K562 (cell line): ENCODE measurements at regions not wholly inside any gene's neighbourhood (a gene's known extent, or its start where the extent isn't known, plus 50 kb on each side); places are given as distances from the start of the nearest gene placed in this dataset.
A peak's percentile ranks its signal among the peaks of the same experiment; 100 is the strongest.

Experiments used
- CEBPG ChIP-seq, 3 experiments: fragments of 200-800 bp in 1 of 3; sonication (Bioruptor generic) in 1 of 3; sonication (generic) in 1 of 3; formaldehyde crosslinking in 1 of 3; IDR thresholded peaks in 2 of 3; conservative IDR thresholded peaks in 1 of 3; 2 replicates each; pipeline versions ENCODE4 v1.6.1 to v1.8.0; 2016 to 2022; ENCODE audit warnings: missing compliant biosample characterization in 2 of 3, missing genetic modification characterization in 2 of 3, mild to moderate bottlenecking in 1 of 3, missing genetic modification reagents in 1 of 3
- ESRRA ChIP-seq: fragments of 450-650 bp; IDR thresholded peaks from 2 replicates; pipeline ENCODE4 v1.6.1; 2014; ENCODE audit warnings: low read depth, mild to moderate bottlenecking, moderate library complexity, borderline replicate concordance
- FOXM1 ChIP-seq, 2 experiments: fragments of 450-650 bp in 1 of 2; sonication (generic) in 1 of 2; formaldehyde crosslinking in 1 of 2; IDR thresholded peaks; 2 replicates each; pipeline versions ENCODE4 v1.6.1 to v1.9.0; 2017 to 2022; ENCODE audit warnings: low read depth in 2 of 2, mild to moderate bottlenecking in 2 of 2, missing genetic modification reagents in 1 of 2, moderate library complexity in 1 of 2
- ILK ChIP-seq: fragments of 450-650 bp; IDR thresholded peaks from 2 replicates; pipeline ENCODE4 v1.6.1; 2016; ENCODE audit warnings: missing genetic modification characterization, low read depth, mild to moderate bottlenecking, missing compliant biosample characterization, moderate library complexity, borderline replicate concordance
- SMARCB1 ChIP-seq: IDR thresholded peaks from 2 replicates; pipeline ENCODE4 v1.6.1; 2011; ENCODE audit warnings: improper control_type of control experiment, low read depth; ENCODE audit not compliant: insufficient read length
- SP1 ChIP-seq: sonication (generic); formaldehyde crosslinking; IDR thresholded peaks from 2 replicates; pipeline ENCODE4 v1.8.1; 2022; ENCODE audit warnings: mild to moderate bottlenecking, missing genetic modification reagents
- TSC22D4 ChIP-seq: fragments of 450-650 bp; IDR thresholded peaks from 2 replicates; pipeline ENCODE4 v1.6.1; 2016; ENCODE audit warnings: missing genetic modification characterization, missing biosample characterization, control low read depth
- U2AF1 ChIP-seq: fragments of 200-400 bp; formaldehyde crosslinking; optimal IDR thresholded peaks from 2 replicates; pipeline ENCODE3; 2017; ENCODE audit warnings: mild to moderate bottlenecking, low read depth, low read length, moderate library complexity
- XRCC3 ChIP-seq: fragments of 450-650 bp; IDR thresholded peaks from 2 replicates; pipeline ENCODE4 v1.6.1; 2017; ENCODE audit warnings: mild to moderate bottlenecking, moderate library complexity
- ZFP30 ChIP-seq: fragments of 250-450 bp; sonication (Bioruptor Pico); IDR thresholded peaks from 2 replicates; pipeline ENCODE4 v1.8.0; 2022; ENCODE audit warnings: moderate library complexity, mild to moderate bottlenecking, inconsistent platforms, borderline replicate concordance
- ZNF444 ChIP-seq: fragments of 250-450 bp; sonication (Bioruptor Pico); IDR thresholded peaks from 2 replicates; pipeline ENCODE4 v1.4.0; 2020; ENCODE audit warnings: mild to moderate bottlenecking, moderate library complexity
- TF ChIP-seq, protein P1 (sequence below), 2 experiments: fragments of 450-650 bp; IDR thresholded peaks; 2 replicates each; pipeline ENCODE4 v1.6.1; 2018; ENCODE audit warnings: mild to moderate bottlenecking in 2 of 2, low read depth in 1 of 2; ENCODE audit not compliant: partially characterized antibody in 2 of 2
- TF ChIP-seq, protein P2 (sequence below): fragments of 250-450 bp; sonication (Bioruptor Pico); IDR thresholded peaks from 2 replicates; pipeline ENCODE4 v1.8.0; 2022; ENCODE audit warnings: inconsistent platforms, mild to moderate bottlenecking, moderate library complexity, borderline replicate concordance
- TF ChIP-seq, protein P3 (sequence below): sonication (generic); formaldehyde crosslinking; IDR thresholded peaks from 2 replicates; pipeline ENCODE4 v1.8.1; 2023; ENCODE audit warnings: mild to moderate bottlenecking, missing genetic modification reagents, moderate library complexity
- TF ChIP-seq, protein P4 (sequence below), 3 experiments: fragments of 200-800 bp in 1 of 3; fragments of 250-450 bp in 1 of 3; fragments of 450-650 bp in 1 of 3; sonication (Bioruptor Pico) in 1 of 3; sonication (Bioruptor generic) in 1 of 3; formaldehyde crosslinking in 1 of 3; IDR thresholded peaks; 2 replicates each; pipeline versions ENCODE4 v1.6.1 to v1.8.0; 2016 to 2022; ENCODE audit warnings: mild to moderate bottlenecking in 2 of 3, missing genetic modification characterization in 2 of 3, missing compliant biosample characterization in 1 of 3, moderate library complexity in 1 of 3
- TF ChIP-seq, protein P5 (sequence below): fragments of 250-450 bp; sonication (Bioruptor Pico); IDR thresholded peaks from 2 replicates; pipeline ENCODE4 v1.6.1; 2021; ENCODE audit warnings: mild to moderate bottlenecking

DNA sequence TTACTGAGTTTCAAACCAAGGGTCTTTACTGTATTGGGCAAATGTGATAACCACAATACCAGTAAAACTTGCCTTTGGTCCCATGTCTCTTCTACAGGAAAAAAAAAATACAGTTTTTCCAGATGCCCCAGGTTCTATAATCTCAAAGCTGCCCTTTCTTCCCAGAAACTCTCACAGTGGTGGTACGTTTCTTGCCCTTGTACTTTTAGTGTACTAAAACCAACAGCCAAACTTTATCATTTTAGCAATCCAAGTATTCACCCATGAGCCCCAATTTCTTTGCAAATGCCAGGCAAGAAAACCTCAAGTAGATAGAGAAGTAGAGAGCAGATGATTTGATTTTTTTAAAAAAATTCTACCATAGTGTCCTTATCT, 157.8 kb downstream of the OR2B2 start (continued):
- TF ChIP-seq ZFP30 (CRISPR knock-in tag) (no peak), ESRRA (no peak), TSC22D4 (no peak), FOXM1 (IDR thresholded peaks at IDR 0.05; ENCODE audit: low read depth) (no peak), FOXM1 (CRISPR knock-in tag; IDR thresholded peaks at IDR 0.05; ENCODE audit: low read depth) (no peak), XRCC3 (no peak), SP1 (CRISPR knock-in tag) (0 out of 2 replicates have a peak, but pooled peaks have one; percentile 31), SMARCB1 (peak; percentile 31), ILK (tag) (no peak), CEBPG (CRISPR knock-in tag; IDR thresholded peaks at IDR 0.05) (no peak), CEBPG (tag; conservative IDR thresholded peaks at IDR 0.05 in 1 of 2, IDR thresholded peaks at IDR 0.05 in 1 of 2) (0 out of 4 replicates have a peak, but pooled peaks of 1 of the 2 experiments have one; percentile 12), U2AF1 (no peak), ZNF444 (CRISPR knock-in tag) (no peak)
- TF ChIP-seq, protein P1, sequence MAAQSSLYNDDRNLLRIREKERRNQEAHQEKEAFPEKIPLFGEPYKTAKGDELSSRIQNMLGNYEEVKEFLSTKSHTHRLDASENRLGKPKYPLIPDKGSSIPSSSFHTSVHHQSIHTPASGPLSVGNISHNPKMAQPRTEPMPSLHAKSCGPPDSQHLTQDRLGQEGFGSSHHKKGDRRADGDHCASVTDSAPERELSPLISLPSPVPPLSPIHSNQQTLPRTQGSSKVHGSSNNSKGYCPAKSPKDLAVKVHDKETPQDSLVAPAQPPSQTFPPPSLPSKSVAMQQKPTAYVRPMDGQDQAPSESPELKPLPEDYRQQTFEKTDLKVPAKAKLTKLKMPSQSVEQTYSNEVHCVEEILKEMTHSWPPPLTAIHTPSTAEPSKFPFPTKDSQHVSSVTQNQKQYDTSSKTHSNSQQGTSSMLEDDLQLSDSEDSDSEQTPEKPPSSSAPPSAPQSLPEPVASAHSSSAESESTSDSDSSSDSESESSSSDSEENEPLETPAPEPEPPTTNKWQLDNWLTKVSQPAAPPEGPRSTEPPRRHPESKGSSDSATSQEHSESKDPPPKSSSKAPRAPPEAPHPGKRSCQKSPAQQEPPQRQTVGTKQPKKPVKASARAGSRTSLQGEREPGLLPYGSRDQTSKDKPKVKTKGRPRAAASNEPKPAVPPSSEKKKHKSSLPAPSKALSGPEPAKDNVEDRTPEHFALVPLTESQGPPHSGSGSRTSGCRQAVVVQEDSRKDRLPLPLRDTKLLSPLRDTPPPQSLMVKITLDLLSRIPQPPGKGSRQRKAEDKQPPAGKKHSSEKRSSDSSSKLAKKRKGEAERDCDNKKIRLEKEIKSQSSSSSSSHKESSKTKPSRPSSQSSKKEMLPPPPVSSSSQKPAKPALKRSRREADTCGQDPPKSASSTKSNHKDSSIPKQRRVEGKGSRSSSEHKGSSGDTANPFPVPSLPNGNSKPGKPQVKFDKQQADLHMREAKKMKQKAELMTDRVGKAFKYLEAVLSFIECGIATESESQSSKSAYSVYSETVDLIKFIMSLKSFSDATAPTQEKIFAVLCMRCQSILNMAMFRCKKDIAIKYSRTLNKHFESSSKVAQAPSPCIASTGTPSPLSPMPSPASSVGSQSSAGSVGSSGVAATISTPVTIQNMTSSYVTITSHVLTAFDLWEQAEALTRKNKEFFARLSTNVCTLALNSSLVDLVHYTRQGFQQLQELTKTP (IDR thresholded peaks at IDR 0.05; ENCODE audit: low read depth in 1 of 2, partially characterized antibody in 2 of 2) = peak; percentile 10 to 17
- TF ChIP-seq, protein P2, sequence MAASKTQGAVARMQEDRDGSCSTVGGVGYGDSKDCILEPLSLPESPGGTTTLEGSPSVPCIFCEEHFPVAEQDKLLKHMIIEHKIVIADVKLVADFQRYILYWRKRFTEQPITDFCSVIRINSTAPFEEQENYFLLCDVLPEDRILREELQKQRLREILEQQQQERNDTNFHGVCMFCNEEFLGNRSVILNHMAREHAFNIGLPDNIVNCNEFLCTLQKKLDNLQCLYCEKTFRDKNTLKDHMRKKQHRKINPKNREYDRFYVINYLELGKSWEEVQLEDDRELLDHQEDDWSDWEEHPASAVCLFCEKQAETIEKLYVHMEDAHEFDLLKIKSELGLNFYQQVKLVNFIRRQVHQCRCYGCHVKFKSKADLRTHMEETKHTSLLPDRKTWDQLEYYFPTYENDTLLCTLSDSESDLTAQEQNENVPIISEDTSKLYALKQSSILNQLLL (CRISPR knock-in tag) = no peak
- TF ChIP-seq, protein P3, sequence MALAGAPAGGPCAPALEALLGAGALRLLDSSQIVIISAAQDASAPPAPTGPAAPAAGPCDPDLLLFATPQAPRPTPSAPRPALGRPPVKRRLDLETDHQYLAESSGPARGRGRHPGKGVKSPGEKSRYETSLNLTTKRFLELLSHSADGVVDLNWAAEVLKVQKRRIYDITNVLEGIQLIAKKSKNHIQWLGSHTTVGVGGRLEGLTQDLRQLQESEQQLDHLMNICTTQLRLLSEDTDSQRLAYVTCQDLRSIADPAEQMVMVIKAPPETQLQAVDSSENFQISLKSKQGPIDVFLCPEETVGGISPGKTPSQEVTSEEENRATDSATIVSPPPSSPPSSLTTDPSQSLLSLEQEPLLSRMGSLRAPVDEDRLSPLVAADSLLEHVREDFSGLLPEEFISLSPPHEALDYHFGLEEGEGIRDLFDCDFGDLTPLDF (CRISPR knock-in tag) = no peak
- TF ChIP-seq, protein P4, sequence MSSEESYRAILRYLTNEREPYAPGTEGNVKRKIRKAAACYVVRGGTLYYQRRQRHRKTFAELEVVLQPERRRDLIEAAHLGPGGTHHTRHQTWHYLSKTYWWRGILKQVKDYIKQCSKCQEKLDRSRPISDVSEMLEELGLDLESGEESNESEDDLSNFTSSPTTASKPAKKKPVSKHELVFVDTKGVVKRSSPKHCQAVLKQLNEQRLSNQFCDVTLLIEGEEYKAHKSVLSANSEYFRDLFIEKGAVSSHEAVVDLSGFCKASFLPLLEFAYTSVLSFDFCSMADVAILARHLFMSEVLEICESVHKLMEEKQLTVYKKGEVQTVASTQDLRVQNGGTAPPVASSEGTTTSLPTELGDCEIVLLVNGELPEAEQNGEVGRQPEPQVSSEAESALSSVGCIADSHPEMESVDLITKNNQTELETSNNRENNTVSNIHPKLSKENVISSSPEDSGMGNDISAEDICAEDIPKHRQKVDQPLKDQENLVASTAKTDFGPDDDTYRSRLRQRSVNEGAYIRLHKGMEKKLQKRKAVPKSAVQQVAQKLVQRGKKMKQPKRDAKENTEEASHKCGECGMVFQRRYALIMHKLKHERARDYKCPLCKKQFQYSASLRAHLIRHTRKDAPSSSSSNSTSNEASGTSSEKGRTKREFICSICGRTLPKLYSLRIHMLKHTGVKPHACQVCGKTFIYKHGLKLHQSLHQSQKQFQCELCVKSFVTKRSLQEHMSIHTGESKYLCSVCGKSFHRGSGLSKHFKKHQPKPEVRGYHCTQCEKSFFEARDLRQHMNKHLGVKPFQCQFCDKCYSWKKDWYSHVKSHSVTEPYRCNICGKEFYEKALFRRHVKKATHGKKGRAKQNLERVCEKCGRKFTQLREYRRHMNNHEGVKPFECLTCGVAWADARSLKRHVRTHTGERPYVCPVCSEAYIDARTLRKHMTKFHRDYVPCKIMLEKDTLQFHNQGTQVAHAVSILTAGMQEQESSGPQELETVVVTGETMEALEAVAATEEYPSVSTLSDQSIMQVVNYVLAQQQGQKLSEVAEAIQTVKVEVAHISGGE (CRISPR knock-in tag; IDR thresholded peaks at IDR 0.05) = no peak
- TF ChIP-seq, protein P5, sequence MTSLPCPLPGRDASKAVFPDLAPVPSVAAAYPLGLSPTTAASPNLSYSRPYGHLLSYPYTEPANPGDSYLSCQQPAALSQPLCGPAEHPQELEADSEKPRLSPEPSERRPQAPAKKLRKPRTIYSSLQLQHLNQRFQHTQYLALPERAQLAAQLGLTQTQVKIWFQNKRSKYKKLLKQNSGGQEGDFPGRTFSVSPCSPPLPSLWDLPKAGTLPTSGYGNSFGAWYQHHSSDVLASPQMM (CRISPR knock-in tag) = no peak
